ENCODE measurements at regions not wholly inside any gene's neighbourhood (a gene's known extent, or its start where the extent isn't known, plus 50 kb on each side); places are given as distances from the start of the nearest gene placed in this dataset.

GRCh38 chr4:106522839-106523238 is 154.3 kb upstream of the GIMD1 start:
- TF ChIP-seq CTCF (IDR thresholded peaks at IDR 0.05) (peak; percentile 18; the same call in 1 of the 2 replicates), ZFX (IDR thresholded peaks at IDR 0.05; ENCODE audit: borderline replicate concordance) (no peak)
